Calu3 (cell line): ENCODE measurements at regions not wholly inside any gene's neighbourhood (a gene's known extent, or its start where the extent isn't known, plus 50 kb on each side); places are given as distances from the start of the nearest gene placed in this dataset.

Experiments
- BruUV-seq: library from RNA; stranded (reverse); fragments of 400-500 nt; replicated peaks from 2 replicates; lab custom pipeline; 2021; lab: Mats Ljungman, UMichigan
- CTCF ChIA-PET: fragments of 300-600 bp; sonication (Branson Sonifier 250); formaldehyde crosslinking; loops from one replicate; lab custom pipeline; 2022; ENCODE audit warnings: antibody characterized with exemption; lab: Charles Lee
- DNase-seq: peaks from one replicate; pipeline ENCODE4 v3.0.0; 2022
- H3K27ac Mint-ChIP-seq: one replicate; pipeline ENCODE4 v1.8.0; 2022; ENCODE audit warnings: mixed read lengths; ENCODE audit not compliant: unreplicated experiment
- H3K27me3 Mint-ChIP-seq: one replicate; pipeline ENCODE4 v1.8.0; 2022; ENCODE audit warnings: mixed read lengths; ENCODE audit not compliant: unreplicated experiment
- H3K36me3 Mint-ChIP-seq: one replicate; pipeline ENCODE4 v1.8.0; 2022; ENCODE audit warnings: mild to moderate bottlenecking, moderate library complexity, mixed read lengths; ENCODE audit not compliant: insufficient read depth, unreplicated experiment
- H3K4me1 Mint-ChIP-seq: one replicate; pipeline ENCODE4 v1.8.0; 2022; ENCODE audit warnings: mild to moderate bottlenecking, low read depth, mixed read lengths; ENCODE audit not compliant: unreplicated experiment
- H3K4me3 Mint-ChIP-seq: one replicate; pipeline ENCODE4 v1.8.0; 2022; ENCODE audit warnings: mild to moderate bottlenecking, low read depth, moderate library complexity, mixed read lengths; ENCODE audit not compliant: unreplicated experiment
- H3K9me3 Mint-ChIP-seq: one replicate; pipeline ENCODE4 v1.8.0; 2022; ENCODE audit warnings: low read depth, mixed read lengths; ENCODE audit not compliant: unreplicated experiment
- CTCF ChIP-seq: fragments of 200-600 bp; IDR thresholded peaks from one replicate; pipeline ENCODE4 v1.8.0; 2022; ENCODE audit warnings: antibody characterized with exemption; ENCODE audit not compliant: unreplicated experiment
- intact Hi-C: fragments of 100-400 bp; cut with micrococcal nuclease; formaldehyde crosslinking; loops from one replicate; pipeline ENCODE4 v1.10.0; 2022; ENCODE audit not compliant: unreplicated experiment

GRCh38 chr3:56985878-56986277 is 74.6 kb upstream of the SPATA12 start:
- TF ChIP-seq CTCF, result no peak
- no peak for DNase-seq
- peaks cover 5% of the 10 kb centered on the region for H3K36me3 Mint-ChIP-seq
- H3K4me3 Mint-ChIP-seq, result no peak overlapping the region
- H3K4me1 Mint-ChIP-seq, result peaks cover 13% of the 10 kb centered on the region
- no peaks in the 10 kb centered on the region for H3K9me3 Mint-ChIP-seq
- intact Hi-C loops, result no loop called here
- no peaks in the 10 kb centered on the region for H3K27me3 Mint-ChIP-seq
- CTCF ChIA-PET, result no interaction called here
- no peak overlapping the region for H3K27ac Mint-ChIP-seq
- BruUV-seq, result no TSS peak

GRCh38 chr3:56985460-56985859 is 75.0 kb upstream of the SPATA12 start:
- no peak for TF ChIP-seq CTCF
- CTCF ChIA-PET, result no interaction called here
- intact Hi-C loops, result no loop called here
- Mint-ChIP-seq H3K27me3 (no peaks in the 10 kb centered on the region), H3K9me3 (no peaks in the 10 kb centered on the region), H3K36me3 (peaks cover 5% of the 10 kb centered on the region), H3K4me3 (no peak overlapping the region), H3K27ac (no peak overlapping the region), H3K4me1 (peaks cover 8% of the 10 kb centered on the region)
- BruUV-seq, result no TSS peak
- DNase-seq, result no peak

- BruUV-seq, result no TSS peak
- Mint-ChIP-seq H3K4me1 (no peaks in the 10 kb centered on the region), H3K36me3 (peaks cover 5% of the 10 kb centered on the region), H3K27ac (no peak overlapping the region), H3K4me3 (no peak overlapping the region), H3K27me3 (no peaks in the 10 kb centered on the region), H3K9me3 (no peaks in the 10 kb centered on the region)
- TF ChIP-seq CTCF, result no peak
- no peak for DNase-seq
- intact Hi-C loops, result loop anchor here (5.0 kb wide), 1 partner anchor 239 kb away; no protein-coding TSS in a partner anchor
- CTCF ChIA-PET, result interaction anchor here (0.6 kb wide), 1 partner anchor 277 kb away, joined by 5 read pairs; no protein-coding TSS in a partner anchor
Measured at GRCh38 chr3:56983427-56983826, 77.0 kb upstream of the SPATA12 start.

- Mint-ChIP-seq H3K27ac (no peak overlapping the region), H3K4me3 (no peak overlapping the region), H3K36me3 (peaks cover 10% of the 10 kb centered on the region), H3K27me3 (no peaks in the 10 kb centered on the region), H3K9me3 (no peaks in the 10 kb centered on the region), H3K4me1 (no peaks in the 10 kb centered on the region)
- TF ChIP-seq CTCF, result no peak
- CTCF ChIA-PET, result no interaction called here
- intact Hi-C loops, result loop anchor here (5.0 kb wide), 1 partner anchor 241 kb away; no protein-coding TSS in a partner anchor
- no peak for DNase-seq
- BruUV-seq, result no TSS peak
Measured at GRCh38 chr3:56981445-56982230, 78.8 kb upstream of the SPATA12 start.
